LoVo (cell line): ENCODE measurements at regions not wholly inside any gene's neighbourhood (a gene's known extent, or its start where the extent isn't known, plus 50 kb on each side); places are given as distances from the start of the nearest gene placed in this dataset.

ENCODE experiments used
- DNase-seq: peaks from one replicate; pipeline ENCODE4 v3.0.0-alpha.2; 2016; ENCODE audit warnings: low spot score

GRCh38 chr6:50637267-50637666 is 76.1 kb upstream of the TFAP2D start:
- no peak for DNase-seq

- no peak for DNase-seq
Observed at GRCh38 chr6:50649086-50649485, 64.2 kb upstream of the TFAP2D start.

- DNase-seq, result no peak
Observed at GRCh38 chr6:50653253-50653652, 60.1 kb upstream of the TFAP2D start.

GRCh38 chr6:50654155-50654554 is 59.2 kb upstream of the TFAP2D start:
- DNase-seq, result no peak

- DNase-seq, result peak; percentile 36
Observed at GRCh38 chr6:50655848-50656453, 57.4 kb upstream of the TFAP2D start.

- no peak for DNase-seq
Observed at GRCh38 chr6:50657513-50657912, 55.8 kb upstream of the TFAP2D start.

GRCh38 chr6:50658561-50658960 is 54.8 kb upstream of the TFAP2D start:
- DNase-seq, result no peak

- DNase-seq, result no peak
Observed at GRCh38 chr6:50661636-50662035, 51.7 kb upstream of the TFAP2D start.
